ENCODE measurements at regions not wholly inside any gene's neighbourhood (a gene's known extent, or its start where the extent isn't known, plus 50 kb on each side); places are given as distances from the start of the nearest gene placed in this dataset.

DNA sequence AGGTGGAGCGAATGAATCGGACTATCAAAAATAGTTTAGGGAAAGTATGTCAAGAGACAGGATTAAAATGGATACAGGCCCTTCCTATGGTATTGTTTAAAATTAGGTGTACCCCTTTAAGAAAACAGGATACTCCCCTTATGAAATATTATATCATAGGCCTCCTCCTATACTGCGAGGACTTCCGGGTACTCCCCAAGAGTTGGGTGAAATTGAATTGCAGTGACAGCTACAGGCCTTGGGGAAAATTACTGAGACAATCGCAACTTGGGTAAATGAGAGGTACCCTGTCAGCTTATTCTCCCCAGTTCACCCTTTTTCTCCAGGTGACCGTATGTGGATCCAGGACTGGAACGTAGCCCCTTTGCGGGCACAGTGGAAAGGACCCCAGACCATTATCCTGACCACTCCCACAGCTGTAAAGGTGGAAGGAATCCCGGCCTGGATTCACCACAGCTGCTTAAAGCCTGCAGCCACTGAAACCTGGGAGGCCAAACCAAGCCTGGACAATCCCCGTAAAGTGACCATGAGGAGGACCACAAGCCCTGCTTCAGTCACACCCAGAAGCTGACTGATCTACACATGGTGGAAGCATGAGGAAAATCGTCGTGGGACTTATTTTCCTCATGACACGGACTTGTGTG is 1138.1 kb downstream of the ARAP2 start:
- TF ChIP-seq, protein P1, sequence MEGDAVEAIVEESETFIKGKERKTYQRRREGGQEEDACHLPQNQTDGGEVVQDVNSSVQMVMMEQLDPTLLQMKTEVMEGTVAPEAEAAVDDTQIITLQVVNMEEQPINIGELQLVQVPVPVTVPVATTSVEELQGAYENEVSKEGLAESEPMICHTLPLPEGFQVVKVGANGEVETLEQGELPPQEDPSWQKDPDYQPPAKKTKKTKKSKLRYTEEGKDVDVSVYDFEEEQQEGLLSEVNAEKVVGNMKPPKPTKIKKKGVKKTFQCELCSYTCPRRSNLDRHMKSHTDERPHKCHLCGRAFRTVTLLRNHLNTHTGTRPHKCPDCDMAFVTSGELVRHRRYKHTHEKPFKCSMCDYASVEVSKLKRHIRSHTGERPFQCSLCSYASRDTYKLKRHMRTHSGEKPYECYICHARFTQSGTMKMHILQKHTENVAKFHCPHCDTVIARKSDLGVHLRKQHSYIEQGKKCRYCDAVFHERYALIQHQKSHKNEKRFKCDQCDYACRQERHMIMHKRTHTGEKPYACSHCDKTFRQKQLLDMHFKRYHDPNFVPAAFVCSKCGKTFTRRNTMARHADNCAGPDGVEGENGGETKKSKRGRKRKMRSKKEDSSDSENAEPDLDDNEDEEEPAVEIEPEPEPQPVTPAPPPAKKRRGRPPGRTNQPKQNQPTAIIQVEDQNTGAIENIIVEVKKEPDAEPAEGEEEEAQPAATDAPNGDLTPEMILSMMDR (IDR thresholded peaks at IDR 0.05), result no peak
- no peak for TF ChIP-seq ZFX (IDR thresholded peaks at IDR 0.05; ENCODE audit: borderline replicate concordance)

Measured in 22Rv1 (cell line).